K562 (cell line): ENCODE measurements at regions not wholly inside any gene's neighbourhood (a gene's known extent, or its start where the extent isn't known, plus 50 kb on each side); places are given as distances from the start of the nearest gene placed in this dataset.

Experiments
- BHLHE40 ChIP-seq: IDR thresholded peaks from 2 replicates; pipeline ENCODE4 v1.6.1; 2011; ENCODE audit warnings: low read length, improper control_type of control experiment
- CHD7 ChIP-seq: fragments of 200-600 bp; sonication (generic); IDR thresholded peaks from one replicate; pipeline ENCODE4 v1.6.1; 2012; ENCODE audit warnings: mild to moderate bottlenecking, low read depth, low read length, inconsistent platforms
- GMEB1 ChIP-seq: fragments of 250-450 bp; sonication (Bioruptor Pico); IDR thresholded peaks from 2 replicates; pipeline ENCODE4 v1.4.0; 2020; ENCODE audit warnings: mild to moderate bottlenecking
- KAT2B ChIP-seq: IDR thresholded peaks from one replicate; pipeline ENCODE4 v1.6.1; 2012; ENCODE audit warnings: low read depth, mild to moderate bottlenecking, control low read depth, inconsistent platforms, low read length, moderate library complexity
- NCOA2 ChIP-seq, 2 experiments: fragments of 450-650 bp; IDR thresholded peaks; 2 replicates each; pipeline ENCODE4 v1.6.1; 2018; ENCODE audit warnings: mild to moderate bottlenecking in 2 of 2, moderate library complexity in 1 of 2; ENCODE audit not compliant: partially characterized antibody in 2 of 2
- RNF219 ChIP-seq: fragments of 250-450 bp; sonication (Bioruptor Pico); IDR thresholded peaks from 2 replicates; pipeline ENCODE4 v1.5.0; 2022; ENCODE audit warnings: mild to moderate bottlenecking
- ZBTB34 ChIP-seq: fragments of 250-450 bp; sonication (Bioruptor Pico); IDR thresholded peaks from 2 replicates; pipeline ENCODE4 v1.8.0; 2021; ENCODE audit warnings: mild to moderate bottlenecking, moderate library complexity
- ZFP30 ChIP-seq: fragments of 250-450 bp; sonication (Bioruptor Pico); IDR thresholded peaks from 2 replicates; pipeline ENCODE4 v1.8.0; 2022; ENCODE audit warnings: moderate library complexity, mild to moderate bottlenecking, inconsistent platforms, borderline replicate concordance
- ZNF311 ChIP-seq: fragments of 250-450 bp; sonication (Bioruptor Pico); IDR thresholded peaks from 2 replicates; pipeline ENCODE4 v1.4.0; 2020; ENCODE audit warnings: mild to moderate bottlenecking, moderate library complexity

GRCh38 chr6:44655412-44656342, 268.2 kb downstream of the CDC5L start (continued):
- TF ChIP-seq RNF219 (CRISPR knock-in tag) (no peak), BHLHE40 (peak; percentile 39; the same call in 1 of the 2 replicates), KAT2B (no peak), ZNF311 (CRISPR knock-in tag) (no peak), ZFP30 (no peak), NCOA2 (IDR thresholded peaks at IDR 0.05; ENCODE audit: partially characterized antibody in 2 of 2) (no peak), CHD7 (no peak), GMEB1 (CRISPR knock-in tag) (no peak), ZBTB34 (no peak)
